Pancreas (tissue), 10 donors: ENCODE measurements at regions not wholly inside any gene's neighbourhood (a gene's known extent, or its start where the extent isn't known, plus 50 kb on each side); places are given as distances from the start of the nearest gene placed in this dataset.
A peak's percentile ranks its signal among the peaks of the same experiment; 100 is the strongest.

Experiments
- ATAC-seq, 4 donors: fragments of 200-7000 bp; cut with Tn5 transposase; one replicate each; pipeline versions ENCODE4 v1.8.0 to v1.9.1; 2020; ENCODE audit warnings: mild to moderate bottlenecking in 4 of 4, moderate library complexity in 4 of 4
- DNase-seq, 6 donors: peaks; one replicate each; pipeline ENCODE4 v3.0.0-alpha.2; 2020
- FAIRE-seq: peaks from 2 replicates; lab custom pipeline; 2012; peaks lifted over from hg19 to GRCh38; lab: Jason Lieb, UNC
- H3K27ac ChIP-seq, 4 donors: fragments of 200-600 bp; sonication (generic); 1 replicate in 3 of 4; 2 replicates in 1 of 4; pipeline versions ENCODE4 v1.5.0 to v1.8.0; 2020
- H3K27me3 ChIP-seq, 4 donors: fragments of 200-600 bp; one replicate each; pipeline ENCODE4 v1.8.0; 2021
- H3K36me3 ChIP-seq, 3 donors: fragments of 200-600 bp; sonication (generic) in 1 of 3; one replicate each; pipeline versions ENCODE4 v1.5.0 to v1.8.0; 2020 to 2021
- H3K4me1 ChIP-seq, 3 donors: fragments of 200-600 bp; one replicate each; pipeline ENCODE4 v1.8.0; 2021
- H3K4me3 ChIP-seq, 4 donors: fragments of 200-600 bp; sonication (generic) in 2 of 4; one replicate each; pipeline versions ENCODE4 v1.5.0 to v1.8.0; 2020 to 2021
- H3K9me3 ChIP-seq, 4 donors: fragments of 200-600 bp; one replicate each; pipeline ENCODE4 v1.8.0; 2021
- WGBS, 2 donors: extraction: QIAGEN DNeasy Blood & Tissue Kit; methylation state at CpG; one replicate each; pipeline ENCODE4 v1.1.7; 2013; 5-methylcytosine and 5-hydroxymethylcytosine counted together
- intact Hi-C, 3 donors: fragments of 100-400 bp; cut with DNase I; formaldehyde crosslinking; loops; one replicate each; pipeline versions ENCODE4 v1.11.1 to v1.14.2; 2022
- TF ChIP-seq, protein P1 (sequence below), 4 donors: fragments of 200-600 bp; sonication (generic) in 3 of 4; IDR thresholded peaks; one replicate each; pipeline versions ENCODE4 v1.5.0 to v1.8.0; 2021; ENCODE audit warnings: antibody characterized with exemption in 4 of 4
- donor health status: healthy with polysubstance abuse.
- donor health status: DM: no; HTN: no; CAD: no; lungs with moderate emphysema.
- donor health status: DM: no; HTN: no; CAD: no.
- donor health status: control.
- donor health status: control.
- donor health status: Bipolar disorder and iron deficiency.
- donor health status: DM: yes; HTN: yes; CAD: no.
- donor health status: DM: no; HTN: no; CAD: no.
- donor health status: DM: no; HTN: no; CAD: no.
- donor health status: DM: yes; HTN: yes; CAD: no.

DNA sequence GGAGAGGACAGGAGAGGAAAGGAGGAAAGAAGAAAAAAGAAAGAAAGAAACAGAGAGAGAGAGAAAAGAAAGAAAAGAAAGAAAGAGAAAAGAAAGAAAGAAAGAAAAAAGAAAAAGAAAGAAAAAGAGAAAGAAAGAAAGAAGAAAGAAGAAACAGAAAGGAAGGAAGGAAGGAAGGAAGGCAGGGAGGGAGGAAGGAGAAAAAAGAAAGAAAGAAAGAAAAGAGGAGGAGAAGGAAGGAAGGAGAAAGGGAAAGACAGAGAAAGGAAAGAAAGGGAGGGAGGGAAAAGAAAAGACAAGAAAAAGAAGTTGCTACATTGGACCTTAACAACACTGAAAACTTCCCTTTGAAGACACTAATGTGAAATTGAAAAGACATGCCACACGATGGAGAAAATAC is 56.6 kb upstream of the CCL2 start:
- FAIRE-seq (no peak), ATAC-seq (no peak), DNase-seq (no peak)
- no peaks in the 10 kb centered on the region for H3K36me3 ChIP-seq
- 14 to 17% methylated on average over 1 of the region's 1 CpG for WGBS, 2 donors
- intact Hi-C loops: no loop called here
- no peaks in the 10 kb centered on the region for H3K9me3 ChIP-seq
- TF ChIP-seq, protein P1, sequence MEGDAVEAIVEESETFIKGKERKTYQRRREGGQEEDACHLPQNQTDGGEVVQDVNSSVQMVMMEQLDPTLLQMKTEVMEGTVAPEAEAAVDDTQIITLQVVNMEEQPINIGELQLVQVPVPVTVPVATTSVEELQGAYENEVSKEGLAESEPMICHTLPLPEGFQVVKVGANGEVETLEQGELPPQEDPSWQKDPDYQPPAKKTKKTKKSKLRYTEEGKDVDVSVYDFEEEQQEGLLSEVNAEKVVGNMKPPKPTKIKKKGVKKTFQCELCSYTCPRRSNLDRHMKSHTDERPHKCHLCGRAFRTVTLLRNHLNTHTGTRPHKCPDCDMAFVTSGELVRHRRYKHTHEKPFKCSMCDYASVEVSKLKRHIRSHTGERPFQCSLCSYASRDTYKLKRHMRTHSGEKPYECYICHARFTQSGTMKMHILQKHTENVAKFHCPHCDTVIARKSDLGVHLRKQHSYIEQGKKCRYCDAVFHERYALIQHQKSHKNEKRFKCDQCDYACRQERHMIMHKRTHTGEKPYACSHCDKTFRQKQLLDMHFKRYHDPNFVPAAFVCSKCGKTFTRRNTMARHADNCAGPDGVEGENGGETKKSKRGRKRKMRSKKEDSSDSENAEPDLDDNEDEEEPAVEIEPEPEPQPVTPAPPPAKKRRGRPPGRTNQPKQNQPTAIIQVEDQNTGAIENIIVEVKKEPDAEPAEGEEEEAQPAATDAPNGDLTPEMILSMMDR (IDR thresholded peaks at IDR 0.05): no peak
- H3K27ac ChIP-seq: no peak overlapping the region
- H3K4me1 ChIP-seq: peaks cover 0 to 4% (median 0%) of the 10 kb centered on the region in 3 donors
- no peak overlapping the region for H3K4me3 ChIP-seq
- peaks cover 0 to 46% (median 19%) of the 10 kb centered on the region in 4 donors for H3K27me3 ChIP-seq

DNA sequence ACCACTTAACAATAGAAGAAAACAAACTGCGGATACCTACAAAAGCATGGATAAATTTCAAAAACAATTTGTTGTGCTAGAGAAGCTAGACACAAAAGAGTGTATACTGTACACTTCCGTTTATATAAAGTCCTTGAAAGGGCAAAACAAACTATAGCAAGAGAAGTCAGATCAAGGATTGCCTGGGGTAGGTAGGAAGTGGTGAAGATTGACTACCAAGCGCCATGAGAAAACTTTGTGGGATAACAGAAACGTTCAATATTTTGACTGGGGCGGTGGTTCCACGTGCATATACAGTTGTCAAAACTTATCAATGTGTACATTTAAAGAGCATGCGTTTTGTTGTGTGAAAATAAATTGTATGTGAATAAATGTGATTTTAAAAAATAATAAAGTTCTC is 55.6 kb upstream of the CCL2 start:
- DNase-seq: no peak
- intact Hi-C loops: no loop called here
- ATAC-seq: no peak
- TF ChIP-seq, protein P1 (IDR thresholded peaks at IDR 0.05): no peak
- Histone ChIP-seq H3K4me3 (no peak overlapping the region), H3K9me3 (no peaks in the 10 kb centered on the region), H3K27ac (no peak overlapping the region), H3K36me3 (no peaks in the 10 kb centered on the region), H3K4me1 (peaks cover 0 to 4% (median 0%) of the 10 kb centered on the region in 3 donors), H3K27me3 (peaks cover 0 to 41% (median 16%) of the 10 kb centered on the region in 4 donors)
- WGBS, 2 donors: 23 to 29% methylated on average over 7 of the region's 7 CpGs
- no peak for FAIRE-seq

DNA sequence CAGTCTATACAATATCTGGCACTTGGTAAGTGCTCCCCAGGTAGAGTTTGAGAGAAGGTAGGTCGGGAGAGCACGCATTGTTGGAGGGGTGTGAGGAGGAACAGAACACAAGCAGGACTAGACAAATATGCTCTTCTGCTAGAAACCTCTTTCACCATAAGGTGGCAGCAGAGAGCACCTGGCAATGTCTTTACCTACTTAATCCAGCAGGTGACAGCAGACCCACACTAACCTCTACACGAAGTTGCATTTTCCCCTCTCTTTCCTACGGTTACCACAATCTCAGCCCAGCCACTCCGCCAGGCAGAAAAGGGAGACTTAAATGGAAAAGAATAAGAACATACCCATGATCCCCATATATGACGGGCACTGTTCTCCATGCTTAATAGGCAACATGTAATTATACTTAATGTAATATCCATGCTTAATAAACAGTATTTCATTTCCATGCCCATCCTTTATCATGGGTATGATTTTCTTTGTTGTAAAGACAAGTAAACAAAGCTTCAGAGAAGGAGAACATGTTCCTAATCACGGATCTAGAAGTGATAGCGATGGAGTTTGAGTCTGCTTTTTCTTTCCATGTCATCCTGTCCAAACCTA is 55.1 kb upstream of the CCL2 start:
- H3K36me3 ChIP-seq: no peaks in the 10 kb centered on the region
- H3K27ac ChIP-seq: no peak overlapping the region
- peaks cover 0 to 36% (median 12%) of the 10 kb centered on the region in 4 donors for H3K27me3 ChIP-seq
- H3K4me3 ChIP-seq: no peak overlapping the region
- no peaks in the 10 kb centered on the region for H3K9me3 ChIP-seq
- TF ChIP-seq, protein P1 (IDR thresholded peaks at IDR 0.05): peak; percentile 93 to 100 (median 98)
- intact Hi-C loops: loop anchor here (5.0 to 10.0 kb wide), 4 partner anchors 105 to 165 kb away; partner anchors contain the start of genes CCL1 (in 2 of the 3) and CCL13 (in 1 of the 3)
- FAIRE-seq (peak; percentile 67), ATAC-seq (peak; percentile 87 to 99 (median 97)), DNase-seq (peak in 5 of 6 donors; percentile 60 to 83 (median 66))
- WGBS, 2 donors: 4% methylated on average over 8 of the region's 8 CpGs
- peaks cover 0 to 4% (median 0%) of the 10 kb centered on the region in 3 donors for H3K4me1 ChIP-seq

DNA sequence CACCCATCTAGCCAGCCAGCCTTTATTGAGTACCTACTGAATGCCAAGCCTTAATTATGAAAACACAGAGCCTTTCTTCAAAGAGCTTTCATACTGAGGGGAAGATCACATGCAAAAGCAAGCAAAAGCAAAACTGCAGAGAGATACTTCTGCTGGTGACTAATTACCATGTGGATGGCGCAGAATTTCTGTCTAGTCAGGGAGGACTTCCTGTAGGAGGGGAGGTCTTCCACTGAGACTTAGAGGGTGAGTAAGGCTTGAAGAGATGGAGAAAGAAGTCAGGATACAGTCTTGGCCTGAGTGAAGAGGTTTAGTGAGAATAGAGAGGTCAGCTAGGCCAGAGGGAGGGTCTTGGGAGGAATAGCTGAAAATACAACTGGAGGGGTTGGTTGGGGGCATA is 53.9 kb upstream of the CCL2 start:
- Histone ChIP-seq H3K27me3 (peaks cover 0 to 33% (median 8%) of the 10 kb centered on the region in 4 donors), H3K36me3 (no peaks in the 10 kb centered on the region), H3K4me3 (no peak overlapping the region), H3K4me1 (peaks cover 0 to 4% (median 0%) of the 10 kb centered on the region in 3 donors), H3K27ac (no peak overlapping the region), H3K9me3 (no peaks in the 10 kb centered on the region)
- DNase-seq: no peak
- 52 to 69% methylated on average over 1 of the region's 1 CpG for WGBS, 2 donors
- TF ChIP-seq, protein P1 (IDR thresholded peaks at IDR 0.05): no peak
- intact Hi-C loops: loop anchor here (5.0 to 10.0 kb wide), 4 partner anchors 104 to 164 kb away; partner anchors contain the start of genes CCL1 (in 2 of the 3) and CCL13 (in 1 of the 3)
- no peak for FAIRE-seq
- no peak for ATAC-seq

DNA sequence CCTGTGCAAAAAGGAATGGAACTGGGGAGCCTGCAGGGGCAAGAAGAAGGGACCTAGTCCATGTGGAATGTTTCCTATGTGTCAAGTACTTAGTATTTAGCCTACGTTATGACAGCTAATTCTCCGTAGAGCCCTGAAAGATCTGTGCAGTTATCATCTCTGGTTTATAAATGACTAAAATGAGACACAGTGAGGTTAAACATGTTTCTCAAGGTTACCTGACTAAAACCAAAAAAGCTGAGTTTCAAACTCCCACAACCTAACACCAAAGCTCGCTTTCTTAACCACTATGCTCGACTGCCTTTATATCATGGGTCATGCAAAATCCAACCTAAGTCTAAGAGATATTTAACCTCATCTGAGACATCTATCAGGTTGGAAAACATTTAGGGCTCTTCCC is 53.3 kb upstream of the CCL2 start:
- H3K4me3 ChIP-seq: no peak overlapping the region
- no peaks in the 10 kb centered on the region for H3K36me3 ChIP-seq
- no peaks in the 10 kb centered on the region for H3K9me3 ChIP-seq
- WGBS, 2 donors: 41 to 55% methylated on average over 4 of the region's 4 CpGs
- DNase-seq: no peak
- intact Hi-C loops: loop anchor here (5.0 to 10.0 kb wide), 4 partner anchors 103 to 163 kb away; partner anchors contain the start of genes CCL1 (in 2 of the 3) and CCL13 (in 1 of the 3)
- H3K27me3 ChIP-seq: peaks cover 0 to 27% (median 7%) of the 10 kb centered on the region in 4 donors
- no peak overlapping the region for H3K27ac ChIP-seq
- no peak for FAIRE-seq
- ATAC-seq: no peak
- H3K4me1 ChIP-seq: peaks cover 0 to 4% (median 0%) of the 10 kb centered on the region in 3 donors
- TF ChIP-seq, protein P1 (IDR thresholded peaks at IDR 0.05): no peak
